CD8-positive, alpha-beta memory T cell (primary cell): ENCODE measurements at regions not wholly inside any gene's neighbourhood (a gene's known extent, or its start where the extent isn't known, plus 50 kb on each side); places are given as distances from the start of the nearest gene placed in this dataset.
A peak's percentile ranks its signal among the peaks of the same experiment; 100 is the strongest.

Experiments
- CTCF ChIA-PET: fragments of 350-600 bp; sonication (Branson Sonifier 250); formaldehyde crosslinking; loops from one replicate; lab custom pipeline; 2021; ENCODE audit warnings: antibody characterized with exemption; lab: Charles Lee
- POLR2A ChIA-PET: fragments of 350-600 bp; sonication (Branson Sonifier 250); formaldehyde crosslinking; loops from one replicate; lab custom pipeline; 2021; ENCODE audit warnings: antibody characterized with exemption; lab: Charles Lee
- DNase-seq, 5 donors: peaks; one replicate each; pipeline versions ENCODE4 v3.0.0 to v3.0.0-alpha.2; 2020 to 2022; ENCODE audit warnings: mixed read lengths in 1 of 5
- H3K27ac ChIP-seq: one replicate; pipeline ENCODE4 v1.7.0; 2013; ENCODE audit warnings: low read depth, mild to moderate bottlenecking, low read length, moderate library complexity
- H3K27me3 ChIP-seq: 2 replicates; pipeline ENCODE4 v1.7.0; 2013; ENCODE audit warnings: low read length, mild to moderate bottlenecking; ENCODE audit not compliant: insufficient read depth, poor library complexity, severe bottlenecking
- H3K36me3 ChIP-seq: 2 replicates; pipeline ENCODE4 v1.7.0; 2013; ENCODE audit warnings: mild to moderate bottlenecking, low read length, moderate library complexity; ENCODE audit not compliant: insufficient read depth
- H3K4me1 ChIP-seq: 2 replicates; pipeline ENCODE4 v1.7.0; 2013; ENCODE audit warnings: mild to moderate bottlenecking, low read length, moderate library complexity; ENCODE audit not compliant: insufficient read depth
- H3K4me3 ChIP-seq: 2 replicates; pipeline ENCODE4 v1.7.0; 2013; ENCODE audit warnings: mild to moderate bottlenecking, low read length
- H3K9me3 ChIP-seq: 2 replicates; pipeline ENCODE4 v1.7.0; 2013; ENCODE audit warnings: mild to moderate bottlenecking, low read length
- H3K27ac Mint-ChIP-seq, 8 donors: one replicate each; pipeline ENCODE4 v1.8.0; 2020 to 2021; ENCODE audit warnings: mixed read lengths in 8 of 8, mild to moderate bottlenecking in 6 of 8, inconsistent platforms in 3 of 8, moderate library complexity in 3 of 8
- H3K27me3 Mint-ChIP-seq, 2 donors: one replicate each; pipeline ENCODE4 v1.8.0; 2020 to 2021; ENCODE audit warnings: mixed read lengths in 2 of 2, mild to moderate bottlenecking in 1 of 2, moderate library complexity in 1 of 2
- H3K36me3 Mint-ChIP-seq, 3 donors: one replicate each; pipeline ENCODE4 v1.8.0; 2020 to 2021; ENCODE audit warnings: mixed read lengths in 3 of 3, inconsistent platforms in 1 of 3, mild to moderate bottlenecking in 1 of 3
- H3K4me1 Mint-ChIP-seq, 3 donors: one replicate each; pipeline ENCODE4 v1.8.0; 2020 to 2021; ENCODE audit warnings: mixed read lengths in 3 of 3, inconsistent platforms in 1 of 3, mild to moderate bottlenecking in 1 of 3
- H3K4me3 Mint-ChIP-seq, 7 donors: one replicate each; pipeline ENCODE4 v1.8.0; 2020 to 2021; ENCODE audit warnings: mixed read lengths in 7 of 7, mild to moderate bottlenecking in 6 of 7, moderate library complexity in 4 of 7, inconsistent platforms in 2 of 7
- H3K9me3 Mint-ChIP-seq, 5 donors: one replicate each; pipeline ENCODE4 v1.8.0; 2020 to 2022; ENCODE audit warnings: mixed read lengths in 5 of 5, mild to moderate bottlenecking in 3 of 5, moderate library complexity in 2 of 5, inconsistent platforms in 1 of 5

DNA sequence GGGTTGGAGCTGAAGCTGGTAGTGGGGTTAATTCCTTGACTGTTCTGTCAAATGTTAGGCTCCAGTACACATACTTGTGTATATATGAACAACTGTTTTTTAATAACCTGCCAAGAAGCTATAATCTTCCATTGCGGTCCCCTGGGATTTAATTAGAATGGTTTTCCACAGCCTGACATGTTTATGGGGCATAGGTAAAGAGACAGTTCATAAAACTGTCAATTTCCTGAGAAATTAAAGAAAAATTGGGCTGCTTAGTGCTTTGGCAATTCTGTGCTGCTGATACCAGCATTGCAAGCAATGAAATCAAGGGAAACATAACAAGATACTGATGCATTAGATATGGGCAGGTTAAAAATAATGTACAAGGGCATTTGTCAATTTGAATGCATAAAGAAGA is 314.1 kb upstream of the SLC35B3 start:
- DNase-seq = no peak
- no peak overlapping the region for H3K4me3 ChIP-seq
- no peaks in the 10 kb centered on the region for H3K27me3 Mint-ChIP-seq
- H3K36me3 ChIP-seq = no peaks in the 10 kb centered on the region
- no peaks in the 10 kb centered on the region for H3K27me3 ChIP-seq
- H3K4me1 ChIP-seq = no peaks in the 10 kb centered on the region
- H3K27ac Mint-ChIP-seq = no peak overlapping the region
- H3K4me1 Mint-ChIP-seq = no peaks in the 10 kb centered on the region
- no peak overlapping the region for H3K4me3 Mint-ChIP-seq
- POLR2A ChIA-PET = no interaction called here
- no peaks in the 10 kb centered on the region for H3K36me3 Mint-ChIP-seq
- H3K27ac ChIP-seq = no peak overlapping the region
- peaks cover 0 to 24% (median 3%) of the 10 kb centered on the region in 5 donors for H3K9me3 Mint-ChIP-seq
- CTCF ChIA-PET = no interaction called here
- no peaks in the 10 kb centered on the region for H3K9me3 ChIP-seq

DNA sequence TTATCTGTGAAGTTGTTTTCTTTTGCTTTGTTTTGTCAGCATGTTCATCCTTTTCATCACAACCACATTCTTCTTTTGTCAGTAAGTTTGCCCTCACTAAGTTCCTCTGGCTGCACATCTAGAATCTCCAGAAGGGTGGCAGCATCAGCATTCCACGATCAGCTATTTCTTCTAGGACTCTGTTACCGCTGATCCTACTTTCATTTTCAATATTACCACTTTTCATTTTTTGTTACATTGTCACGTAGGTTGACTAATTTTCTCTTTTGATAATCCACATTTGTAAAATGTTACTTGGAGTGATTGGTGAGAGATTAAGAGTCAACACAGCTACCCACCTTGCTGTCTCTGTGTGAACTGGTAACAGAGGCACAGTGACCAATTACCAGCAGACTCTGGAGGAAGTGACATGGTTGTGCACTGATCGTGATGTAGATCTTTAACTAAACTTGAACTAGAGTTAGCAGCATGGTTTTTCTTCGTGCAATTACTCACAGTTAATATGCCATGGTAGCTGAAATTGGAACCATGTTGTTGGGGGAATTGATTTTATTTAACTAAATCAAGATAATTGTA is 307.9 kb upstream of the SLC35B3 start:
- H3K9me3 ChIP-seq = no peaks in the 10 kb centered on the region
- Mint-ChIP-seq H3K4me3 (peak overlapping the region in 6 of 7 donors; percentile 51 to 89 (median 68)), H3K4me1 (peaks cover 6 to 10% (median 9%) of the 10 kb centered on the region in 3 donors), H3K36me3 (no peaks in the 10 kb centered on the region), H3K9me3 (peaks cover 2 to 30% (median 10%) of the 10 kb centered on the region in 5 donors), H3K27me3 (no peaks in the 10 kb centered on the region), H3K27ac (peak overlapping the region in 3 of 8 donors; percentile 35 to 43 (median 43))
- DNase-seq = no peak
- ChIA-PET CTCF (no interaction called here), POLR2A (no interaction called here)
- H3K27ac ChIP-seq = no peak overlapping the region
- no peak overlapping the region for H3K4me3 ChIP-seq
- H3K4me1 ChIP-seq = no peaks in the 10 kb centered on the region
- no peaks in the 10 kb centered on the region for H3K36me3 ChIP-seq
- no peaks in the 10 kb centered on the region for H3K27me3 ChIP-seq

DNA sequence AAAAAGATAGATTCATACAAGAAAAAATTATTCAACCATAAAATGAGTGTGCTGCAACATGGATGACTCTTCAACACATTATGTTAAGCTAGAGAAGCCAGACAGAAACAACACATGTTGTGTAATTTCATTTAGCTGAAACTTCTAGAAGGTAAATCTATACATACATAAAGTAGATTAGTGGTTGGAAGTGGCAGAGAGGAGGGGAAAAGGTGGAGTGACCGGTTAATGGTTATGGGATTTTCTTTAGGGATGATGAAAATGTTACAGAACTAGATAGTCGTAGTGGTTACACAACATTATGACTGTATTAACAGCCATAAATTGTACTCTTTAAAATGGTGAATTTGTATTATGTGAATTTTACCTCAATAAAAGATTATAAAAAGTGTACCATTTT is 304.1 kb upstream of the SLC35B3 start:
- no peak overlapping the region for H3K4me3 ChIP-seq
- Mint-ChIP-seq H3K27ac (no peak overlapping the region), H3K36me3 (no peaks in the 10 kb centered on the region), H3K9me3 (peaks cover 12 to 29% (median 14%) of the 10 kb centered on the region in 5 donors), H3K27me3 (no peaks in the 10 kb centered on the region), H3K4me1 (peaks cover 6 to 10% (median 9%) of the 10 kb centered on the region in 3 donors), H3K4me3 (no peak overlapping the region)
- no peak overlapping the region for H3K27ac ChIP-seq
- no peak for DNase-seq
- no peaks in the 10 kb centered on the region for H3K36me3 ChIP-seq
- ChIA-PET CTCF (no interaction called here), POLR2A (no interaction called here)
- H3K27me3 ChIP-seq = no peaks in the 10 kb centered on the region
- H3K4me1 ChIP-seq = no peaks in the 10 kb centered on the region
- no peaks in the 10 kb centered on the region for H3K9me3 ChIP-seq

DNA sequence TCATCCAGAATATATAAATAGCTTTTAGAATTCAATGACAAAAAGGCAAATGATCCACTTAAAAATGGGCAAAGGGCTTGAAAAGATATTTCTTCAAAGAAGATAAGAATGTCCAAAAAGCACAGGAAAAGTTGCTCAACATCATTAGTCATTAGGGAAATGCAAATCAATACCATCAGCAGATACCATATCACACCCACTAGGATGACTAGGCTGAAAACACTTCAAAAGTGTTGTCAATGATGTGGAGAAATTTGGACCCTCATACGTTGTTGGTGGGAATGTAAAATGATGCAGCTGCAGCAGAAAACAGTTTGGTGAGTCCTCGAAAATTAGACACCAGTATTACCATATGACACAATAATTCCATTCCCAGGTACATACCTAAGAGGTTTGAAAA is 303.6 kb upstream of the SLC35B3 start:
- Mint-ChIP-seq H3K27ac (no peak overlapping the region), H3K4me3 (no peak overlapping the region), H3K36me3 (no peaks in the 10 kb centered on the region), H3K27me3 (no peaks in the 10 kb centered on the region), H3K9me3 (peaks cover 12 to 29% (median 15%) of the 10 kb centered on the region in 5 donors), H3K4me1 (peaks cover 6 to 10% (median 9%) of the 10 kb centered on the region in 3 donors)
- DNase-seq = no peak
- Histone ChIP-seq H3K36me3 (no peaks in the 10 kb centered on the region), H3K4me1 (no peaks in the 10 kb centered on the region), H3K27ac (no peak overlapping the region), H3K27me3 (no peaks in the 10 kb centered on the region), H3K9me3 (no peaks in the 10 kb centered on the region), H3K4me3 (no peak overlapping the region)
- CTCF ChIA-PET = no interaction called here
- POLR2A ChIA-PET = no interaction called here

DNA sequence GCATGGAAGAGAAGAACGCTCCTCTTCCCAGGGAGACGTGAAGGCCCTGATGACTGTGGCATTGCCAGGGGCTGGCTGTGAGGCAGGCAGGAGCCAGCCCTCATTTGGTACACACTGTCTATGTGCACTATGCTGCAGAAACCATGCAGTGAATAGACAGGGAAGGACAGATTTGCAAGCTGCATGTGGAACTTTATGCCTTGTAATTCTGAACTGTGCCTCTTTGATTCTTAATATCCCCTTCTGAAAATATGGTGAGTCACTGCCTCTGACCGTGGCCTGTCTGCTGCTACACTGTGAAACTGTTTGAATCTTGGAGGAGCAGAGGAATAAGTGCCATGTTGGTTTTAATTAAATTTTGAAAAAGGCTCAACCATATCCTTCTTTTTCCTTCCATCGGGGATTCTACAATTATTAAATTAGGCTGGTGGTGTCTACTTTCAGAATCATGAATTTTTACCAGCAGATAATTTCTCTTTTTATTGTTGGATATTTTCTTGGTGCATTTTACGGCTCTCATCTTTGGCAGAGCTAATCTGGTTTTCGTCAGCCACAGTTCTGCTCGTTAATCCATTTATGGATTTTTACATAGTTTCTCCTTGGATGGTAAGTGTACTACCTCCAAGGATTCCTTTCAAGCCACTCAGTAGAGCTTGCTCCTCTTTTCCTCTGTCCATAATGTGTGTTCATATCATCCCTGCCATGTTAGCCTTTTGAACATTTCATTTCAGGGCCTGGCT is 301.0 kb upstream of the SLC35B3 start:
- no peak overlapping the region for H3K4me3 Mint-ChIP-seq
- POLR2A ChIA-PET = no interaction called here

DNA sequence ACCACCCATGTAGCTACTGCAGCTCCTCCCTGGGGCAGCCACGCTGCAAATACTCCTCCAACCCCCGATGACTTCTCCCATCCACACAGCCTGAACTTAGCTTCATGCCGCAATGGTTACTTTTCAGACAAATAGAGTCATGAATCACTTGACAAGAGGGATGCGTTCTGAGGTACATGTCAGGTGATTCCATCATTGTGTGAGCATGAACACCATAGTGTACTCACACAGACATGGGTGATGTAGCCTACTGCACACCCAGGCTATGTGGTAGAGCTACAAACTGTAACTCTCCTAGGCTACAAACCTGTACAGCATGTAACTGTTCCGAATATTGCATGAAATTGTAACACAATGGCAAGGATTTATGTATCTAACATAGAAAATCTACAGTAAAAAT is 298.5 kb upstream of the SLC35B3 start:
- Mint-ChIP-seq H3K9me3 (peaks cover 7 to 20% (median 10%) of the 10 kb centered on the region in 5 donors), H3K27ac (no peak overlapping the region), H3K4me3 (no peak overlapping the region), H3K27me3 (no peaks in the 10 kb centered on the region), H3K4me1 (no peaks in the 10 kb centered on the region), H3K36me3 (no peaks in the 10 kb centered on the region)
- Histone ChIP-seq H3K27ac (no peak overlapping the region), H3K4me1 (no peaks in the 10 kb centered on the region), H3K36me3 (no peaks in the 10 kb centered on the region), H3K4me3 (no peak overlapping the region), H3K9me3 (no peaks in the 10 kb centered on the region), H3K27me3 (no peaks in the 10 kb centered on the region)
- DNase-seq = no peak
- ChIA-PET POLR2A (no interaction called here), CTCF (no interaction called here)

More for the DNA sequence above, 301.0 kb upstream of the SLC35B3 start:
- CTCF ChIA-PET = no interaction called here
- DNase-seq = no peak
- Mint-ChIP-seq H3K27ac (no peak overlapping the region), H3K36me3 (no peaks in the 10 kb centered on the region), H3K27me3 (no peaks in the 10 kb centered on the region), H3K4me1 (no peaks in the 10 kb centered on the region), H3K9me3 (peaks cover 12 to 26% (median 19%) of the 10 kb centered on the region in 5 donors)
- Histone ChIP-seq H3K9me3 (no peaks in the 10 kb centered on the region), H3K4me1 (no peaks in the 10 kb centered on the region), H3K36me3 (no peaks in the 10 kb centered on the region), H3K27me3 (no peaks in the 10 kb centered on the region), H3K4me3 (no peak overlapping the region), H3K27ac (no peak overlapping the region)

DNA sequence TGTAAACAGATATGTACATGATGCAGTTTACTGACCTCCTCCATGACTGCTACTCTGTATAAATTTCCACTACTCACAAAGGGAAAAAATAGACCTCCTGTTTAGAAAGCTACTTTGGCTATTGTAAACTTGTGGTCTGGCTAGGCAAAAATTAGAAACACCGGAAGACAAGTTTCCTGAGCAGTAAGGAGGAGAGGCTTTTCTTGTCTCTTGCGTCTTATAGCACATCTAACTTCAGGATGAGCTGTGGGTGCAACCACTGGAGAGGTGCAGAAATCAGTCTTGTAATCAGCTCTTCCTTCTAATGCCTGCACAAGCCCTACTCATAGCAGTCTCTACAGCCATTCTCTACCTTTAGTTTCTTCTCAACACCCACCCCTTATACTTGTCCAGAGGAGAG is 296.5 kb upstream of the SLC35B3 start:
- ChIA-PET CTCF (no interaction called here), POLR2A (no interaction called here)
- peaks cover 2 to 13% (median 3%) of the 10 kb centered on the region in 5 donors for H3K9me3 Mint-ChIP-seq
- H3K27me3 Mint-ChIP-seq = no peaks in the 10 kb centered on the region
- Histone ChIP-seq H3K36me3 (no peaks in the 10 kb centered on the region), H3K27ac (no peak overlapping the region), H3K9me3 (no peaks in the 10 kb centered on the region), H3K4me1 (no peaks in the 10 kb centered on the region), H3K27me3 (no peaks in the 10 kb centered on the region), H3K4me3 (no peak overlapping the region)
- no peak overlapping the region for H3K27ac Mint-ChIP-seq
- H3K4me1 Mint-ChIP-seq = no peaks in the 10 kb centered on the region
- no peak for DNase-seq
- no peaks in the 10 kb centered on the region for H3K36me3 Mint-ChIP-seq
- H3K4me3 Mint-ChIP-seq = no peak overlapping the region

DNA sequence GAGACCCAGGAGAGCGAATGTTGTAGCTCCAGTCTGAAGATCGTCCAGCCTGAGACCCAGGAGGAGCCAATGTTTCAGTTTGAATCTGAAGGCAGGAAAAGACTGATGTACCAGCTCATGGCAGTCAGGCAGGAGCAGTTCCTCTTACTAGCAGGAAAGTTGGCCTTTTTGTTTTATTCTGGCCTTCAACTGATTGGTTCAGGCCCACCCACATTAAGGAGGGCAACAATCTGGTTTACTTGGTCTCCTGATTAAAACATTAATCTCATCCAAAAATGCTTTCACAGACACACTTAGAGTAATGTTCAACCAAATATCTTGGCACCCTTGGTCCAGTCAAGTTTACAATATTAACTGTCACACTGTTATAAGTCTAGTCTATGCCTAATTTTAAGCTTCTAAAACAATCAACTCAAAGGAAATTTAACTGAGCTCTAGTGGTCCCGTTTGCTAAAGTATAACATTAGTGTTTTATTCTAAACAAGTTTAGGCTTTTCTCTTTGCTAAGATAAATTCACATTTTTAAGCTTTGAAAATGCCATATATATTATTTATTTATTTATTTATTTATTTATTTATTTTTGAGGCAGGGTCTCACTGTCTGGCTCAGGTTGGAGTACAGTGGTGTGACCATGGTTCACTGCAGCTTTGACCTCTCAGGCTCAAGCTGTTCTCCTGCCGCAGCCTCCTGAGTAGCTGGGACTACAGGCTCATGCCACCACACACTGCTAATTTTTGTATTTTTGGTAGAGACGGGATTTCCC is 275.5 kb upstream of the SLC35B3 start:
- no peak overlapping the region for H3K4me3 ChIP-seq
- H3K36me3 Mint-ChIP-seq = no peaks in the 10 kb centered on the region
- H3K27ac ChIP-seq = no peak overlapping the region
- H3K27me3 Mint-ChIP-seq = no peaks in the 10 kb centered on the region
- DNase-seq = no peak
- H3K4me1 ChIP-seq = no peaks in the 10 kb centered on the region
- H3K36me3 ChIP-seq = no peaks in the 10 kb centered on the region
- no peaks in the 10 kb centered on the region for H3K27me3 ChIP-seq
- no peak overlapping the region for H3K27ac Mint-ChIP-seq
- no peaks in the 10 kb centered on the region for H3K4me1 Mint-ChIP-seq
- POLR2A ChIA-PET = no interaction called here
- H3K4me3 Mint-ChIP-seq = no peak overlapping the region
- peaks cover 2 to 8% (median 3%) of the 10 kb centered on the region in 5 donors for H3K9me3 Mint-ChIP-seq
- H3K9me3 ChIP-seq = no peaks in the 10 kb centered on the region
- CTCF ChIA-PET = no interaction called here
